PFSK-1 (cell line): ENCODE measurements at regions not wholly inside any gene's neighbourhood (a gene's known extent, or its start where the extent isn't known, plus 50 kb on each side); places are given as distances from the start of the nearest gene placed in this dataset.

Experiments used
- FOXP2 ChIP-seq: optimal IDR thresholded peaks from 2 replicates; pipeline ENCODE3; 2011; ENCODE audit warnings: borderline replicate concordance, control low read depth, inconsistent platforms; ENCODE audit not compliant: insufficient read depth; ENCODE audit errors: extremely low read length, extremely low read depth
- POLR2AphosphoS5 ChIP-seq: IDR thresholded peaks from 2 replicates; pipeline ENCODE4 v1.6.1; 2012; ENCODE audit warnings: low read depth, mild to moderate bottlenecking, control low read depth, low read length, moderate library complexity
- REST ChIP-seq, 2 experiments: IDR thresholded peaks; 2 replicates each; pipeline versions ENCODE4 v1.6.1 to v1.8.0; 2011 to 2012; ENCODE audit warnings: low read depth in 2 of 2, low read length in 2 of 2, control low read depth in 1 of 2, inconsistent platforms in 1 of 2, mild to moderate bottlenecking in 1 of 2, moderate library complexity in 1 of 2; ENCODE audit not compliant: insufficient read depth in 1 of 2
- SIN3A ChIP-seq: IDR thresholded peaks from 2 replicates; pipeline ENCODE4 v1.6.1; 2012; ENCODE audit warnings: mild to moderate bottlenecking, low read length, moderate library complexity, borderline replicate concordance; ENCODE audit not compliant: insufficient read depth
- TAF1 ChIP-seq: IDR thresholded peaks from 2 replicates; pipeline ENCODE4 v1.6.1; 2012; ENCODE audit warnings: low read length, control low read depth, borderline replicate concordance; ENCODE audit not compliant: insufficient read depth

GRCh38 chr4:181265370-181265769 lies 977.8 kb upstream of the TENM3 start:
- TF ChIP-seq POLR2AphosphoS5 (no peak), REST (IDR thresholded peaks at IDR 0.05; ENCODE audit: insufficient read depth in 1 of 2, low read depth in 2 of 2, low read length in 2 of 2) (no peak), SIN3A (no peak), FOXP2 (no peak), TAF1 (no peak)

- TF ChIP-seq TAF1 = no peak
- TF ChIP-seq FOXP2 = no peak
- TF ChIP-seq POLR2AphosphoS5 = no peak
- TF ChIP-seq SIN3A = no peak
- TF ChIP-seq REST (IDR thresholded peaks at IDR 0.05; ENCODE audit: insufficient read depth in 1 of 2, low read depth in 2 of 2, low read length in 2 of 2) = no peak
These were observed 972.0 kb upstream of the TENM3 start for GRCh38 chr4:181271116-181271640.

- TF ChIP-seq TAF1 = no peak
- no peak for TF ChIP-seq FOXP2
- no peak for TF ChIP-seq POLR2AphosphoS5
- no peak for TF ChIP-seq SIN3A
- no peak for TF ChIP-seq REST (IDR thresholded peaks at IDR 0.05; ENCODE audit: insufficient read depth in 1 of 2, low read depth in 2 of 2, low read length in 2 of 2)
These were observed 970.8 kb upstream of the TENM3 start for GRCh38 chr4:181272422-181272821.

GRCh38 chr4:181278941-181279340 lies 964.3 kb upstream of the TENM3 start:
- TF ChIP-seq REST (IDR thresholded peaks at IDR 0.05; ENCODE audit: insufficient read depth in 1 of 2, low read depth in 2 of 2, low read length in 2 of 2) = no peak
- TF ChIP-seq POLR2AphosphoS5 = no peak
- no peak for TF ChIP-seq SIN3A
- no peak for TF ChIP-seq TAF1
- no peak for TF ChIP-seq FOXP2

- TF ChIP-seq REST (IDR thresholded peaks at IDR 0.05; ENCODE audit: insufficient read depth in 1 of 2, low read depth in 2 of 2, low read length in 2 of 2) (no peak), FOXP2 (no peak), SIN3A (no peak), TAF1 (no peak), POLR2AphosphoS5 (no peak)
These were observed 961.8 kb upstream of the TENM3 start for GRCh38 chr4:181281451-181281850.
